Upper lobe of right lung (tissue), 1 donor: ENCODE measurements at regions not wholly inside any gene's neighbourhood (a gene's known extent, or its start where the extent isn't known, plus 50 kb on each side); places are given as distances from the start of the nearest gene placed in this dataset.

ENCODE experiments used
- ATAC-seq: fragments of 200-7000 bp; cut with Tn5 transposase; one replicate; pipeline ENCODE4 v1.9.1; 2020; ENCODE audit warnings: mild to moderate bottlenecking, moderate library complexity
- DNase-seq: peaks from one replicate; pipeline ENCODE4 v3.0.0-alpha.2; 2020
- H3K27ac ChIP-seq: fragments of 200-600 bp; one replicate; pipeline ENCODE4 v1.8.0; 2022
- H3K27me3 ChIP-seq: fragments of 200-600 bp; one replicate; pipeline ENCODE4 v1.8.0; 2022; ENCODE audit warnings: mild to moderate bottlenecking
- H3K36me3 ChIP-seq: fragments of 200-600 bp; one replicate; pipeline ENCODE4 v1.8.0; 2022
- H3K4me1 ChIP-seq: fragments of 200-600 bp; one replicate; pipeline ENCODE4 v1.8.0; 2022
- H3K4me3 ChIP-seq: fragments of 200-600 bp; one replicate; pipeline ENCODE4 v1.8.0; 2022; ENCODE audit warnings: mild to moderate bottlenecking
- H3K9me3 ChIP-seq: fragments of 200-600 bp; one replicate; pipeline ENCODE4 v1.8.0; 2022
- CTCF ChIP-seq: fragments of 200-600 bp; IDR thresholded peaks from one replicate; pipeline ENCODE4 v1.8.0; 2022; ENCODE audit warnings: antibody characterized with exemption
- intact Hi-C: fragments of 100-400 bp; cut with DNase I; formaldehyde crosslinking; loops from one replicate; pipeline ENCODE4 v1.11.0; 2022
- donor health status: DM: no; HTN: yes; CAD: no; lungs with severe emphysema.

DNA sequence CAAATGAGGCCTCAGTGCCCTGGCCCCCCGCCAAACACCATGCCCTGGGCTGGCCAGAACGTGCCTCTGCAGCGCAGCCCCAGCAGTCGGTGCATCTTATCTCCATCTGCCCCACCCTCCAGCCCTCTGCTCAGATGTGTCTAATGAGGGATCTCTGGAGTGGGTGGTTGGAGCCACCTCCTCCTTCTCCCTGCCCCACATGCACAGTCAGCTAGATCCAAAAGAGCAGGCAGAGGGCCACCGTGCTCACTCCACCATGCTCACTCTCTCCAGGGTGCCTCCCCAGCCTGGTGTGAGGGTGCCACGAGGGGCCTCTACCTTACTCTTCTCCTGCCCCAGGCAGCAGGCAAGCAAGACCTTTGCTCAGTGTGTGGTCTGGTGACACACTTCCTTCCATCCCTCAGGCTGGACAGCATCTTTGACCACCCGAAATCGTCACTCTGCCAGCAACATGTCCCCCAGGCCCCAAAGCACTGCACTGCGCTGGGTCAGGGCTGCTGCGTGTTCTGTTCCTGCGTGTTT lies 266.1 kb upstream of the HDAC4 start:
- intact Hi-C loops = no loop called here
- Histone ChIP-seq H3K36me3 (no peaks in the 10 kb centered on the region), H3K4me3 (no peak overlapping the region), H3K27me3 (peaks cover 9% of the 10 kb centered on the region), H3K9me3 (no peaks in the 10 kb centered on the region), H3K4me1 (no peaks in the 10 kb centered on the region), H3K27ac (no peak overlapping the region)
- no peak for TF ChIP-seq CTCF
- ATAC-seq (no peak), DNase-seq (no peak)

- Histone ChIP-seq H3K27ac (no peak overlapping the region), H3K4me3 (no peak overlapping the region), H3K27me3 (peaks cover 16% of the 10 kb centered on the region), H3K9me3 (no peaks in the 10 kb centered on the region), H3K4me1 (peaks cover 2% of the 10 kb centered on the region), H3K36me3 (no peaks in the 10 kb centered on the region)
- ATAC-seq (no peak), DNase-seq (no peak)
- intact Hi-C loops = no loop called here
- TF ChIP-seq CTCF = no peak
These were observed 265.4 kb upstream of the HDAC4 start for GRCh38 chr2:239666053-239666854.

- H3K36me3 ChIP-seq = no peaks in the 10 kb centered on the region
- no peak for TF ChIP-seq CTCF
- peaks cover 5% of the 10 kb centered on the region for H3K4me1 ChIP-seq
- intact Hi-C loops = no loop called here
- no peak overlapping the region for H3K4me3 ChIP-seq
- H3K9me3 ChIP-seq = no peaks in the 10 kb centered on the region
- DNase-seq = no peak
- H3K27me3 ChIP-seq = peaks cover 24% of the 10 kb centered on the region
- no peak overlapping the region for H3K27ac ChIP-seq
- no peak for ATAC-seq
These were observed 263.5 kb upstream of the HDAC4 start for GRCh38 chr2:239664216-239664810.

DNA sequence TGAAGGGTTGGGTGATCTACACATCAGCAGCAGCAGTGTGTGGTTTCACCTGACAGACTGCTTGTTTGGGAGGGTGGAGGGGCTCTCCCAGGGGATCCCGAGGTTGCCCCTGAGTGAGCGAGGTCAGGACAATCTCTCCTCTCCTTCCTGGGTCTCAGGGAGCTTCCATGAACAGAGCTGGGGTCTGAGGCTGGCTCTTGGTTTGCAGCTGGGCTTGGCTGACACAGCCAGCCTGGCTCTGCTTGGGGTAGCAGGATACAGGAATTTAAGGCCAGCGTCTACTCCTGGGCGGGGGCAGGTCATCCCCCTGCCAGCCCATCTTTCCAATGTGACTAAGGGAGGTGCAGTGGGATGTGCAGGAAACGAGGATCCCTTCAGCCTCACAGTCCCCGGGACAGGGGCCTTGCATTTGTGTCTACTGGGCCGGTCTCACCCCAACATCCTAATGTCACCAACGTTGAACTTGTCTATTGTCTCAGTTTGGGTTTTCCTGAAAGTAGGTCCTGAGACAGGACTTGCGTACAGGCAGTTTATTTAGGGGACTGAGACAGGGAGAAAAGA lies 262.6 kb upstream of the HDAC4 start:
- intact Hi-C loops = no loop called here
- peaks cover 24% of the 10 kb centered on the region for H3K27me3 ChIP-seq
- peaks cover 5% of the 10 kb centered on the region for H3K4me1 ChIP-seq
- H3K9me3 ChIP-seq = no peaks in the 10 kb centered on the region
- H3K4me3 ChIP-seq = no peak overlapping the region
- H3K27ac ChIP-seq = no peak overlapping the region
- no peak for TF ChIP-seq CTCF
- no peaks in the 10 kb centered on the region for H3K36me3 ChIP-seq
- DNase-seq (no peak), ATAC-seq (no peak)

- DNase-seq (no peak), ATAC-seq (no peak)
- Histone ChIP-seq H3K36me3 (no peaks in the 10 kb centered on the region), H3K4me1 (peaks cover 5% of the 10 kb centered on the region), H3K27ac (no peak overlapping the region), H3K27me3 (peaks cover 24% of the 10 kb centered on the region), H3K4me3 (no peak overlapping the region), H3K9me3 (no peaks in the 10 kb centered on the region)
- TF ChIP-seq CTCF = no peak
- intact Hi-C loops = no loop called here
These were observed 261.7 kb upstream of the HDAC4 start for GRCh38 chr2:239662413-239663120.
